ENCODE measurements at regions not wholly inside any gene's neighbourhood (a gene's known extent, or its start where the extent isn't known, plus 50 kb on each side); places are given as distances from the start of the nearest gene placed in this dataset.

GRCh38 chr3:86168512-86168911 lies 822.4 kb downstream of the VGLL3 start:
- no peaks in the 10 kb centered on the region for H3K9me3 ChIP-seq (ENCODE audit: low read depth, low read length, poor library complexity, severe bottlenecking)
- no peak overlapping the region for H3K4me3 ChIP-seq (ENCODE audit: low read depth, low read length, poor library complexity, severe bottlenecking)
- ChIA-PET CTCF (no interaction called here), POLR2A (ENCODE audit: low non-redundant PET) (no interaction called here)
- no peak for TF ChIP-seq EZH2 (IDR thresholded peaks at IDR 0.05; ENCODE audit: borderline replicate concordance, low read depth, low read length, poor library complexity, severe bottlenecking)
- no peak for TF ChIP-seq CTCF (conservative IDR thresholded peaks at IDR 0.05; ENCODE audit: low read depth, low read length)
- H3K27ac ChIP-seq (ENCODE audit: low read depth, low read length, poor library complexity, severe bottlenecking), result no peak overlapping the region
- H3K27me3 ChIP-seq (replicated peaks; ENCODE audit: insufficient read depth, low read depth, low read length, poor library complexity), result no peaks in the 10 kb centered on the region
- no peaks in the 10 kb centered on the region for H3K4me1 ChIP-seq (ENCODE audit: insufficient read depth, low read length, poor library complexity, severe bottlenecking)
- intact Hi-C loops (cut with micrococcal nuclease; ENCODE audit: unreplicated experiment), result no loop called here
- no TSS peak for BruUV-seq (replicated peaks)
- no peaks in the 10 kb centered on the region for H3K36me3 ChIP-seq (ENCODE audit: insufficient read depth, low read length, poor library complexity, severe bottlenecking)
- DNase-seq (ENCODE audit: low spot score), result no peak

- no peaks in the 10 kb centered on the region for H3K27me3 ChIP-seq (replicated peaks; ENCODE audit: insufficient read depth, low read depth, low read length, poor library complexity)
- H3K4me3 ChIP-seq (ENCODE audit: low read depth, low read length, poor library complexity, severe bottlenecking), result no peak overlapping the region
- intact Hi-C loops (cut with micrococcal nuclease; ENCODE audit: unreplicated experiment), result no loop called here
- no peak for TF ChIP-seq CTCF (conservative IDR thresholded peaks at IDR 0.05; ENCODE audit: low read depth, low read length)
- no peak for TF ChIP-seq EZH2 (IDR thresholded peaks at IDR 0.05; ENCODE audit: borderline replicate concordance, low read depth, low read length, poor library complexity, severe bottlenecking)
- H3K36me3 ChIP-seq (ENCODE audit: insufficient read depth, low read length, poor library complexity, severe bottlenecking), result no peaks in the 10 kb centered on the region
- POLR2A ChIA-PET (ENCODE audit: low non-redundant PET), result no interaction called here
- H3K27ac ChIP-seq (ENCODE audit: low read depth, low read length, poor library complexity, severe bottlenecking), result no peak overlapping the region
- no peaks in the 10 kb centered on the region for H3K9me3 ChIP-seq (ENCODE audit: low read depth, low read length, poor library complexity, severe bottlenecking)
- no peak for DNase-seq (ENCODE audit: low spot score)
- H3K4me1 ChIP-seq (ENCODE audit: insufficient read depth, low read length, poor library complexity, severe bottlenecking), result no peaks in the 10 kb centered on the region
- BruUV-seq (replicated peaks), result no TSS peak
- CTCF ChIA-PET, result no interaction called here
Measured at GRCh38 chr3:86162521-86162920, 828.4 kb downstream of the VGLL3 start.

GRCh38 chr3:86161493-86161892 lies 829.5 kb downstream of the VGLL3 start:
- H3K27me3 ChIP-seq (replicated peaks; ENCODE audit: insufficient read depth, low read depth, low read length, poor library complexity), result no peaks in the 10 kb centered on the region
- TF ChIP-seq CTCF (conservative IDR thresholded peaks at IDR 0.05; ENCODE audit: low read depth, low read length) (no peak), EZH2 (IDR thresholded peaks at IDR 0.05; ENCODE audit: borderline replicate concordance, low read depth, low read length, poor library complexity, severe bottlenecking) (no peak)
- no peak overlapping the region for H3K27ac ChIP-seq (ENCODE audit: low read depth, low read length, poor library complexity, severe bottlenecking)
- BruUV-seq (replicated peaks), result no TSS peak
- H3K4me1 ChIP-seq (ENCODE audit: insufficient read depth, low read length, poor library complexity, severe bottlenecking), result no peaks in the 10 kb centered on the region
- ChIA-PET POLR2A (ENCODE audit: low non-redundant PET) (no interaction called here), CTCF (no interaction called here)
- intact Hi-C loops (cut with micrococcal nuclease; ENCODE audit: unreplicated experiment), result no loop called here
- no peaks in the 10 kb centered on the region for H3K9me3 ChIP-seq (ENCODE audit: low read depth, low read length, poor library complexity, severe bottlenecking)
- no peak for DNase-seq (ENCODE audit: low spot score)
- no peaks in the 10 kb centered on the region for H3K36me3 ChIP-seq (ENCODE audit: insufficient read depth, low read length, poor library complexity, severe bottlenecking)
- H3K4me3 ChIP-seq (ENCODE audit: low read depth, low read length, poor library complexity, severe bottlenecking), result no peak overlapping the region
